A549 (cell line): ENCODE measurements at regions not wholly inside any gene's neighbourhood (a gene's known extent, or its start where the extent isn't known, plus 50 kb on each side); places are given as distances from the start of the nearest gene placed in this dataset.
"Not testable (repeated sequence)": the region's sequence is repeated elsewhere in the genome, so short reads cannot be mapped to it uniquely, and the experiment has no call there.

Source experiments
- ATAC-seq, 2 experiments: fragments of 200-7000 bp in 1 of 2; fragments of >200 bp in 1 of 2; cut with Nextera tagmentation in 1 of 2; cut with Tn5 transposase in 1 of 2; 3 replicates each; pipeline versions ENCODE4 v1.8.0 to v1.9.1; 2018 to 2020; ENCODE audit warnings: mild to moderate bottlenecking in 1 of 2, moderate library complexity in 1 of 2
- CTCF ChIA-PET: fragments of 300-600 bp; sonication (Branson Sonifier 250); formaldehyde crosslinking; extraction: SDS; loops from one replicate; lab custom pipeline; 2021; ENCODE audit warnings: antibody characterized with exemption, inconsistent platforms; lab: Yijun Ruan, JAX
- POLR2A ChIA-PET: fragments of 350-600 bp; formaldehyde crosslinking; extraction: SDS; loops from one replicate; lab custom pipeline; 2021; ENCODE audit warnings: antibody characterized with exemption, inconsistent platforms; lab: Yijun Ruan, JAX
- DNase-seq, 2 experiments: peaks; one replicate each; pipeline versions ENCODE4 v3.0.0 to v3.0.0-alpha.2; 2011 to 2016; ENCODE audit warnings: low read depth in 1 of 2, low spot score in 1 of 2
- FAIRE-seq: peaks from 2 replicates; lab custom pipeline; 2011; peaks lifted over from hg19 to GRCh38; lab: Jason Lieb, UNC
- H3K27ac ChIP-seq, 2 experiments: fragments of >200 bp; sonication (Bioruptor Twin); formaldehyde crosslinking; 3 replicates each; pipeline ENCODE4 v1.5.1; 2016 to 2017
- H3K4me1 ChIP-seq: fragments of >200 bp; sonication (Bioruptor Twin); formaldehyde crosslinking; 3 replicates; pipeline ENCODE4 v1.6.1; 2016
- H3K4me2 ChIP-seq: fragments of >200 bp; sonication (Bioruptor Twin); formaldehyde crosslinking; 3 replicates; pipeline ENCODE4 v1.6.1; 2016
- H3K4me3 ChIP-seq: fragments of >200 bp; sonication (Bioruptor Twin); formaldehyde crosslinking; 3 replicates; pipeline ENCODE4 v1.5.1; 2016
- H3K9me3 ChIP-seq: fragments of >200 bp; sonication (Bioruptor Twin); formaldehyde crosslinking; 3 replicates; pipeline ENCODE4 v1.6.1; 2016
- BCL3 ChIP-seq: fragments of >200 bp; sonication (Bioruptor Twin); formaldehyde crosslinking; IDR thresholded peaks from 3 replicates; pipeline ENCODE4 v1.6.1; 2016
- BHLHE40 ChIP-seq: IDR thresholded peaks from 2 replicates; pipeline ENCODE4 v1.6.1; 2012; ENCODE audit warnings: low read depth, low read length, inconsistent platforms
- CBX8 ChIP-seq: fragments of 200-600 bp; sonication (generic); IDR thresholded peaks from 2 replicates; pipeline ENCODE4 v1.6.1; 2016
- CHD2 ChIP-seq: fragments of 150-350 bp; IDR thresholded peaks from 2 replicates; pipeline ENCODE4 v1.6.1; 2014; ENCODE audit warnings: low read length; ENCODE audit not compliant: partially characterized antibody
- E2F6 ChIP-seq: IDR thresholded peaks from 2 replicates; pipeline ENCODE4 v1.6.1; 2012; ENCODE audit warnings: low read depth, borderline replicate concordance
- EP300 ChIP-seq, 2 experiments: fragments of >200 bp; sonication (Bioruptor Twin); formaldehyde crosslinking; IDR thresholded peaks; 2 replicates in 1 of 2; 3 replicates in 1 of 2; pipeline ENCODE4 v1.6.1; 2016 to 2017
- FOXS1 ChIP-seq: fragments of 250-450 bp; sonication (Bioruptor Pico); IDR thresholded peaks from 2 replicates; pipeline ENCODE4 v1.5.0; 2020; ENCODE audit warnings: mild to moderate bottlenecking, moderate library complexity
- HDAC2 ChIP-seq: fragments of 200-600 bp; sonication (generic); IDR thresholded peaks from 2 replicates; pipeline ENCODE4 v1.6.1; 2016
- HMGXB4 ChIP-seq: fragments of 250-450 bp; sonication (Bioruptor Pico); IDR thresholded peaks from 2 replicates; pipeline ENCODE4 v1.5.0; 2021; ENCODE audit warnings: mild to moderate bottlenecking, moderate library complexity, borderline replicate concordance
- HOXB13 ChIP-seq: fragments of 250-450 bp; sonication (Bioruptor Pico); IDR thresholded peaks from 2 replicates; pipeline ENCODE4 v1.5.0; 2020; ENCODE audit warnings: low read depth, mild to moderate bottlenecking, moderate library complexity
- JUNB ChIP-seq: fragments of >200 bp; sonication (Bioruptor Twin); formaldehyde crosslinking; IDR thresholded peaks from 2 replicates; pipeline ENCODE4 v1.6.1; 2016
- MAZ ChIP-seq: fragments of 150-350 bp; IDR thresholded peaks from 2 replicates; pipeline ENCODE4 v1.6.1; 2014; ENCODE audit warnings: antibody characterized with exemption, low read depth, low read length, borderline replicate concordance
- MYC ChIP-seq: IDR thresholded peaks from 2 replicates; pipeline ENCODE4 v1.6.1; 2012; ENCODE audit warnings: mild to moderate bottlenecking, inconsistent platforms, low read length, improper control_type of control experiment, borderline replicate concordance
- PBX3 ChIP-seq: IDR thresholded peaks from 2 replicates; pipeline ENCODE4 v1.6.1; 2012
- PHF8 ChIP-seq: fragments of 200-600 bp; sonication (generic); IDR thresholded peaks from 2 replicates; pipeline ENCODE4 v1.6.1; 2016; ENCODE audit warnings: low read depth, mild to moderate bottlenecking, antibody characterized with exemption, moderate library complexity, borderline replicate concordance
- POLR2A ChIP-seq: IDR thresholded peaks from 2 replicates; pipeline ENCODE4 v1.6.1; 2012; ENCODE audit warnings: mild to moderate bottlenecking, low read length
- RFX5 ChIP-seq: fragments of 450-650 bp; IDR thresholded peaks from 2 replicates; pipeline ENCODE4 v1.7.1; 2014; ENCODE audit warnings: antibody characterized with exemption, mild to moderate bottlenecking, moderate library complexity
- SMC3 ChIP-seq: fragments of >200 bp; sonication (Bioruptor Twin); formaldehyde crosslinking; IDR thresholded peaks from 3 replicates; pipeline ENCODE4 v1.6.1; 2018; ENCODE audit warnings: inconsistent platforms
- TFCP2L1 ChIP-seq: fragments of 250-450 bp; sonication (Bioruptor Pico); IDR thresholded peaks from 2 replicates; pipeline ENCODE4 v1.5.0; 2021; ENCODE audit warnings: mild to moderate bottlenecking
- TP53 ChIP-seq: fragments of 250-450 bp; sonication (Bioruptor Pico); IDR thresholded peaks from 2 replicates; pipeline ENCODE4 v1.5.0; 2021; ENCODE audit warnings: mild to moderate bottlenecking, moderate library complexity
- ZC3H11A ChIP-seq: fragments of 450-650 bp; IDR thresholded peaks from 2 replicates; pipeline ENCODE4 v1.6.1; 2014; ENCODE audit warnings: antibody characterized with exemption, mild to moderate bottlenecking
- ZSCAN20 ChIP-seq: fragments of 250-450 bp; sonication (Bioruptor Pico); IDR thresholded peaks from 2 replicates; pipeline ENCODE4 v1.8.0; 2022; ENCODE audit warnings: mild to moderate bottlenecking, moderate library complexity
- WGBS: methylation state at CpG from one replicate; pipeline ENCODE4 v1.1.6; 2017; ENCODE audit errors: missing lambda C conversion rate; 5-methylcytosine and 5-hydroxymethylcytosine counted together

GRCh38 chr22:40094485-40094884 is 83.2 kb upstream of the TNRC6B start:
- DNase-seq (no peak), ATAC-seq (no peak), FAIRE-seq (no peak)
- no peaks in the 10 kb centered on the region for H3K4me1 ChIP-seq
- CTCF ChIA-PET, result no interaction called here
- no peak overlapping the region for H3K4me2 ChIP-seq
- no peak overlapping the region for H3K27ac ChIP-seq
- POLR2A ChIA-PET, result interaction anchor here (0.6 kb wide), 1 partner anchor 8 kb away, joined by 3 read pairs; no protein-coding TSS in a partner anchor
- H3K4me3 ChIP-seq, result no peak overlapping the region
- WGBS, result 56% methylated on average over 1 of the region's 1 CpG
- H3K9me3 ChIP-seq, result no peaks in the 10 kb centered on the region
- TF ChIP-seq BHLHE40, result no peak
- no peak for TF ChIP-seq HDAC2

GRCh38 chr22:40099887-40100286 is 77.8 kb upstream of the TNRC6B start:
- DNase-seq, POLR2A ChIA-PET, H3K9me3 ChIP-seq, H3K4me2 ChIP-seq, H3K27ac ChIP-seq, FAIRE-seq, H3K4me3 ChIP-seq, ATAC-seq, H3K4me1 ChIP-seq: not testable (repeated sequence)
- 93% methylated on average over 7 of the region's 7 CpGs for WGBS
- CTCF ChIA-PET, result interaction anchor here (1.2 kb wide), 1 partner anchor 13 kb away, joined by 3 read pairs; no protein-coding TSS in a partner anchor

GRCh38 chr22:40105755-40106154 is 72.0 kb upstream of the TNRC6B start:
- Histone ChIP-seq H3K4me3 (no peak overlapping the region), H3K27ac (no peak overlapping the region), H3K9me3 (no peaks in the 10 kb centered on the region)
- WGBS, result 93% methylated on average over 3 of the region's 3 CpGs
- ATAC-seq, result no peak
- TF ChIP-seq MYC (no peak), PHF8 (no peak), BCL3 (no peak), E2F6 (no peak), FOXS1 (no peak), SMC3 (no peak), RFX5 (no peak), EP300 (IDR thresholded peaks at IDR 0.05) (no peak), CHD2 (no peak), ZSCAN20 (CRISPR knock-in tag) (no peak), TP53 (no peak), HMGXB4 (no peak), HOXB13 (CRISPR knock-in tag) (no peak), CBX8 (no peak), TFCP2L1 (CRISPR knock-in tag) (no peak), PBX3 (no peak), MAZ (no peak), POLR2A (no peak), JUNB (no peak), ZC3H11A (no peak)
- TF ChIP-seq, all 56 proteins: peak for 0
- ChIA-PET POLR2A (no interaction called here), CTCF (no interaction called here)
- FAIRE-seq (no peak), DNase-seq (no peak)
- Histone ChIP-seq H3K4me1 (0 out of 3 replicates have a peak, but pooled peaks cover 6% of the 10 kb centered on the region), H3K4me2 (no peak overlapping the region)
